ENCODE measurements at regions not wholly inside any gene's neighbourhood (a gene's known extent, or its start where the extent isn't known, plus 50 kb on each side); places are given as distances from the start of the nearest gene placed in this dataset.

- H3K4me1 ChIP-seq: peaks cover 0 to 9% (median 0%) of the 10 kb centered on the region in 6 donors
- no peak for DNase-seq
These were observed 120.1 kb upstream of the TCF21 start for GRCh38 chr6:133768656-133769295.

GRCh38 chr6:133769463-133769862 is 119.5 kb upstream of the TCF21 start:
- TF ChIP-seq POLR2AphosphoS5 (IDR thresholded peaks at IDR 0.05) (no peak), POLR2A (IDR thresholded peaks at IDR 0.05) (no peak), CTCF (IDR thresholded peaks at IDR 0.05 in 8 of 11, conservative IDR thresholded peaks at IDR 0.05 in 3 of 11) (no peak)
- WGBS, 5 donors: 65 to 87% (median 79%) methylated on average over 1 of the region's 1 CpG
- Histone ChIP-seq H3K36me3 (no peaks in the 10 kb centered on the region), H3K4me1 (peaks cover 0 to 9% (median 0%) of the 10 kb centered on the region in 6 donors), H3K9me3 (no peaks in the 10 kb centered on the region), H3K27ac (peak overlapping the region in 2 of 8 donors; percentile 9 to 24), H3K4me3 (no peak overlapping the region), H3K27me3 (replicated peaks in 1 of 7) (no peaks in the 10 kb centered on the region)
- intact Hi-C loops (cut with DNase I; ENCODE audit: low total_unique reads): no loop called here
- DNase-seq: no peak

More at GRCh38 chr6:133768656-133769295, 120.1 kb upstream of the TCF21 start:
- no peaks in the 10 kb centered on the region for H3K9me3 ChIP-seq
- peak overlapping the region in 2 of 8 donors; percentile 9 to 24 for H3K27ac ChIP-seq
- H3K27me3 ChIP-seq (replicated peaks in 1 of 7): no peaks in the 10 kb centered on the region
- TF ChIP-seq POLR2AphosphoS5 (IDR thresholded peaks at IDR 0.05) (no peak), CTCF (IDR thresholded peaks at IDR 0.05 in 8 of 11, conservative IDR thresholded peaks at IDR 0.05 in 3 of 11) (no peak), POLR2A (IDR thresholded peaks at IDR 0.05) (no peak)
- no peak overlapping the region for H3K4me3 ChIP-seq
- no peaks in the 10 kb centered on the region for H3K36me3 ChIP-seq
- intact Hi-C loops (cut with DNase I; ENCODE audit: low total_unique reads): no loop called here
- WGBS, 5 donors: 51 to 76% (median 62%) methylated on average over 5 of the region's 5 CpGs

- Histone ChIP-seq H3K4me3 (no peak overlapping the region), H3K9me3 (no peaks in the 10 kb centered on the region), H3K36me3 (no peaks in the 10 kb centered on the region), H3K4me1 (peaks cover 0 to 9% (median 0%) of the 10 kb centered on the region in 6 donors), H3K27me3 (replicated peaks in 1 of 7) (no peaks in the 10 kb centered on the region), H3K27ac (no peak overlapping the region)
- TF ChIP-seq POLR2AphosphoS5 (IDR thresholded peaks at IDR 0.05) (no peak), POLR2A (IDR thresholded peaks at IDR 0.05) (no peak), CTCF (IDR thresholded peaks at IDR 0.05 in 8 of 11, conservative IDR thresholded peaks at IDR 0.05 in 3 of 11) (no peak)
- intact Hi-C loops (cut with DNase I; ENCODE audit: low total_unique reads): no loop called here
- DNase-seq: no peak
These were observed 116.3 kb upstream of the TCF21 start for GRCh38 chr6:133772567-133772966.

GRCh38 chr6:133773776-133774175 is 115.1 kb upstream of the TCF21 start:
- Histone ChIP-seq H3K36me3 (no peaks in the 10 kb centered on the region), H3K4me3 (no peak overlapping the region), H3K9me3 (no peaks in the 10 kb centered on the region), H3K4me1 (peaks cover 0 to 8% (median 0%) of the 10 kb centered on the region in 6 donors), H3K27me3 (replicated peaks in 1 of 7) (no peaks in the 10 kb centered on the region), H3K27ac (no peak overlapping the region)
- 66 to 86% (median 75%) methylated on average over 2 of the region's 2 CpGs for WGBS, 5 donors
- intact Hi-C loops (cut with DNase I; ENCODE audit: low total_unique reads): no loop called here
- no peak for TF ChIP-seq POLR2AphosphoS5 (IDR thresholded peaks at IDR 0.05)
- TF ChIP-seq CTCF (IDR thresholded peaks at IDR 0.05 in 8 of 11, conservative IDR thresholded peaks at IDR 0.05 in 3 of 11): no peak
- no peak for TF ChIP-seq POLR2A (IDR thresholded peaks at IDR 0.05)
- no peak for DNase-seq

Measured in spleen (tissue), 11 donors.